Transverse colon (tissue), 3 donors: ENCODE measurements at regions not wholly inside any gene's neighbourhood (a gene's known extent, or its start where the extent isn't known, plus 50 kb on each side); places are given as distances from the start of the nearest gene placed in this dataset.

Source experiments
- POLR2A ChIP-seq: fragments of 450-650 bp; IDR thresholded peaks from one replicate; pipeline ENCODE4 v1.6.1; 2016; ENCODE audit warnings: antibody characterized with exemption, mild to moderate bottlenecking, moderate library complexity
- TF ChIP-seq, protein P1 (sequence below), 5 experiments: fragments of 200-600 bp in 3 of 5; fragments of 450-650 bp in 2 of 5; sonication (generic) in 3 of 5; IDR thresholded peaks; 1 replicate in 2 of 5; 2 replicates in 3 of 5; pipeline ENCODE4 v1.5.1; 2016 to 2017; ENCODE audit warnings: antibody characterized with exemption in 5 of 5, inconsistent platforms in 3 of 5, mild to moderate bottlenecking in 2 of 5, moderate library complexity in 1 of 5

- TF ChIP-seq, protein P1, sequence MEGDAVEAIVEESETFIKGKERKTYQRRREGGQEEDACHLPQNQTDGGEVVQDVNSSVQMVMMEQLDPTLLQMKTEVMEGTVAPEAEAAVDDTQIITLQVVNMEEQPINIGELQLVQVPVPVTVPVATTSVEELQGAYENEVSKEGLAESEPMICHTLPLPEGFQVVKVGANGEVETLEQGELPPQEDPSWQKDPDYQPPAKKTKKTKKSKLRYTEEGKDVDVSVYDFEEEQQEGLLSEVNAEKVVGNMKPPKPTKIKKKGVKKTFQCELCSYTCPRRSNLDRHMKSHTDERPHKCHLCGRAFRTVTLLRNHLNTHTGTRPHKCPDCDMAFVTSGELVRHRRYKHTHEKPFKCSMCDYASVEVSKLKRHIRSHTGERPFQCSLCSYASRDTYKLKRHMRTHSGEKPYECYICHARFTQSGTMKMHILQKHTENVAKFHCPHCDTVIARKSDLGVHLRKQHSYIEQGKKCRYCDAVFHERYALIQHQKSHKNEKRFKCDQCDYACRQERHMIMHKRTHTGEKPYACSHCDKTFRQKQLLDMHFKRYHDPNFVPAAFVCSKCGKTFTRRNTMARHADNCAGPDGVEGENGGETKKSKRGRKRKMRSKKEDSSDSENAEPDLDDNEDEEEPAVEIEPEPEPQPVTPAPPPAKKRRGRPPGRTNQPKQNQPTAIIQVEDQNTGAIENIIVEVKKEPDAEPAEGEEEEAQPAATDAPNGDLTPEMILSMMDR (IDR thresholded peaks at IDR 0.05), result no peak
- no peak for TF ChIP-seq POLR2A
Observed at GRCh38 chr3:101081999-101082398, 88.8 kb upstream of the ABI3BP start.
